GM21825 (cell line): ENCODE measurements at regions not wholly inside any gene's neighbourhood (a gene's known extent, or its start where the extent isn't known, plus 50 kb on each side); places are given as distances from the start of the nearest gene placed in this dataset.
"Not testable (repeated sequence)": the region's sequence is repeated elsewhere in the genome, so short reads cannot be mapped to it uniquely, and the experiment has no call there.

Source experiments
- ATAC-seq: cut with Tn5 transposase; IDR thresholded peaks from one replicate; pipeline ENCODE4 v1.9.1; 2021; ENCODE audit warnings: mild to moderate bottlenecking, moderate library complexity; ENCODE audit not compliant: unreplicated experiment

GRCh38 chr2:61677942-61678341 lies 139.8 kb upstream of the XPO1 start:
- ATAC-seq = no peak

- no peak for ATAC-seq
These were observed 139.2 kb upstream of the XPO1 start for GRCh38 chr2:61677306-61677705.

DNA sequence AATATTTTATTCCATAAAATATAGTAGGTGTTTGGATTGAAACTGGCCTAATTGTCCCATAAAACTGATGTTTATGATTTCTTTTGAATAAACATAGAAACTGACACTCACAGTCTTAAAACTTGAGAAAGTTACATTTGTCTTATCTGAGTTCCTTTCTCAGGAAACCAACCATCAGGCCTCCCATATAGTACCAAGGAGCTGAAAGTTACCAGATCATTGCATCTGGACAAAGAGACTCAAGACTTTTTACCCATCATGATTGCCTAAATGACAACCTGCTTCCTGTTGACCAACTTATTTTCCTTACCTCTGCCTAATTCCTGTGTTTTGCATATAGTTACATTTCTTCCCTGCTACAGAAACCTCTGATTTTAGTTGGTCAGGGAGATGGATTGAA lies 137.0 kb upstream of the XPO1 start:
- no peak for ATAC-seq

GRCh38 chr2:61671561-61672315 lies 133.6 kb upstream of the XPO1 start:
- ATAC-seq = peak; percentile 3

DNA sequence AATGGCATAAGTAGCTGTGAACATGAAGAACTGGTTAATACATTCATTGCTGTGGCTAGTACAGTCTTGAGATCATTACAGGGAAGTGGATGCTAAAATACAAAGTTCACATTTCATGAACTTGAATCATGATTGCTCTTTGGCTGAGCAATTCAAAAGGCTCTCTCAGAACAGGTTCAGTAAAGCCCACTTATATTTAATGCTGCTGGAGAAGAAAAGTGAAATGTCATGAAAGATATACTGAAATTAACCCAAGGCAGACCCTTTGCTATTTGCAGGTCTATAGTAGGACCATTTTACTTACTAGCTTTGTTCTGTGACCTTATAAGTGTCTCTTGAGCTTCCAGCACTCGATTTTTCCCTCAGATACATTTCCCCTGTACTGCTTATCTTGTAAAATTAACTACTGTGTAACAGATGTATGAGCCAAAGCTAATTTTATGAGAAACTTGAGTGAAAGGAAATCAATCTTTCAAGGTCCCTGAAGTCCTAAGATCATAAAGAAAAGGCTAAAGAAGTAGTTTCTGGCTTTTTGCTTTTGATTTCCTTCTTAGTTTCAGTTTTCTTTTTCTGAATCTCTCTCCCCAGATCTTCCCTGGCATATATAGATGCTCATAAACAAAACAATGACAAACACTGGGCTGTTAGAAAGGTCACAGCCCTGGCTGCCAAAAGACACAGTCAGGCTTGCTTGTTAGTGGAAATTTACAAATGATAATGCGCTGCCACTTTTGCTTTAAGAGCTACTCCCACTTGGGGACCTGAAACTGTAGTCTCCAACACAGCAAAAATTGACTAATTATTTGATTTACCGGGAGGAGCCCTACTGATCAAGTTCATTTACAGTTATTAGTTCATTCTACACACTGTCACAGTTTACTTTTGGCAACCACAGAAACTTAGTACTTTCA lies 132.7 kb upstream of the XPO1 start:
- ATAC-seq = peak; percentile 83

DNA sequence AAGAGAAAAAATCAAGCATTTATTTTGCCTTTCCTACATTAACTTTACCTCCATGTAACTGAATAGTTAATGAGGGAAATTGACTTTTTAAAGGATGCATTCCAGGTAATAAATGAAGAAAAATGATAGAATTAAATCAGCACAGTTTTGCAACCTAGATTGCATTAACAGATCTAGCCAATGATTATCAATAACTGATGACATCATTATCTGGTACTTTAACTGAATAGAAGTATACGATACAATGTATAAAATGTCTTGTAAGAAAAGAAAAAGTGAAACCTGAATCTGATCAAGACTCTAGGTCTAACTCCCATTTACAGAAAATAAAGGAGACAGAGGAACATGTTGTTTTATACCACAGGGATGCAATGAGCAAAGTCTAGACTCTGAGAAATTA lies 126.0 kb upstream of the XPO1 start:
- no peak for ATAC-seq

DNA sequence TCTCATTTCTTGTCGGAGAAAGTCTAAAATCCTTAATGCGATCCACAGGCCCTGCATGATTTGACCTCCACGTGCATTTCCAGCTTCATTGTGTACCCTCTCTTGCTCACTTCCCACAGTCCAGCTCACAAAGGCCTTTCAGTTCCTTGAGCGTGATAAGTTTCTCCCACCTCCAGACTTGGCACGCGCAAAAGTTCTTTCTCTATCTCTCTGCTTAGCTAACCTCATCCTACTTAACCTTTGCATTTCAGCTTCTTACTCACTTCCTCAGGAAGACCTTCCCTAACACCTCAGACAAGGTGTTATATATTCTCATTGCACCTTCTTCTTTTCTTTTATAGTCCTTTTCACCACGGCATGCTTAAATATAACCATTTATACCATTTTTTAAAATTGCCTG lies 124.8 kb upstream of the XPO1 start:
- ATAC-seq = no peak

DNA sequence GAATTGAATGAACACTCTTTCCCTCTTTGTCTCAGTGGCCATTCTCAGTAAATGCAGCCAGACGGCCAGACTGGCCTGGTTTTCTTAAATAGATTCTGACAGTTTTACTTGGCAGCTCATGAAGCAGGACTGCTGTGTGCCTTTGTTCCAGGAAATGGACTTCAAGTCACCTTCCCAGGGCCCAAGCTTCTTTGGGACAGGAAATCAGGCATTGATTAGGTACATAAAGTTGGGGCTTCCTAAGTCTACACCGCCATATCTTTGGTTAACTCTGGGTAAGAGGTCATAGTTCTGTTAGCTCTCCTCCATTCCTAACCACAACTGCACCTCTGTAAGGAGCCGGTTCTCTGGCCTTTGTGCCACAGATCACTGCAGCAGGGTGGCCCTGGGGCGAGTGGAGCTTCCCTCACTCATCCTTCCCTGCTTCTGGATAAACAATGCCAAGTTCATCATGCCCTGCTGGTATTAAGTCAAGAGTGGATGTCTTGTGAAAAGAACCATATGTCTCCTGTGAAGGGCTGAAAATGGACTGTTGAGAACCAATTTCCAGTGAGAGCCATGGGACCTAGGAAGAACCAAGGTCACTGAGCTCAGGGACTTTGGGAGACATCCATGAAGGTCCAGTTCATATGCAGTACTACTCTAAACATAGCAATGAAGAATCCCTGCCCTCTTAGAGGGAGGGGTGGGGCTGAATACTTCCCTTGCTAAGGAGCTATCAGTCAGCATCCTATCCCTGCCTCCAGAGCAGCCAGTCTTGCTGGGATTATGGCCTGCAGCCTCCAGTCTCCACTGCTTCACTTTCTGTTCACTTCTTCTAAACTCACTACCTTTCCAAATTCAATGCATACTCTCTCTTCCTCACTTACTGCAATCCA lies 122.6 kb upstream of the XPO1 start:
- ATAC-seq = no peak

- no peak for ATAC-seq
These were observed 121.0 kb upstream of the XPO1 start for GRCh38 chr2:61658841-61659780.

- ATAC-seq = not testable (repeated sequence)
These were observed 111.8 kb upstream of the XPO1 start for GRCh38 chr2:61649946-61650345.

GRCh38 chr2:61649021-61649420 lies 110.9 kb upstream of the XPO1 start:
- ATAC-seq = no peak

GRCh38 chr2:61647044-61647443 lies 108.9 kb upstream of the XPO1 start:
- no peak for ATAC-seq

DNA sequence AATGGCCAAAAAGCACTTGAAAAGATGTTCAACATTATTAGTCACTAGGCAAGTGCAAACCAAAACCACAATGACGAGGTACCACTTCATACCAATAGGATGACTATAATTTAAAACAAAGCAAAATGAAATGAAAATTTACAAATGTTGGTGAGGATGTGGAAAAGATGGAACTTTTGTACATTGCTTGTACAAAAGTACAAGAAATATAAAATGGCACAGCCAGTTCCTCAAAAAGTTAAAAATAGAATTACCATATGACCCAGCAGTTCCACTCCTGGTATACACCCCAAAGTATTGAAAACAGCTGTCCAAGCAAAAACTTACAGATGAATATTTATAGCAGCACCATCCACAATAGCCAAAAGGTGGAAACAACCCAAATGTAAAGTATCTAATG lies 107.8 kb upstream of the XPO1 start:
- no peak for ATAC-seq

GRCh38 chr2:61643153-61643552 lies 105.0 kb upstream of the XPO1 start:
- ATAC-seq = not testable (repeated sequence)

DNA sequence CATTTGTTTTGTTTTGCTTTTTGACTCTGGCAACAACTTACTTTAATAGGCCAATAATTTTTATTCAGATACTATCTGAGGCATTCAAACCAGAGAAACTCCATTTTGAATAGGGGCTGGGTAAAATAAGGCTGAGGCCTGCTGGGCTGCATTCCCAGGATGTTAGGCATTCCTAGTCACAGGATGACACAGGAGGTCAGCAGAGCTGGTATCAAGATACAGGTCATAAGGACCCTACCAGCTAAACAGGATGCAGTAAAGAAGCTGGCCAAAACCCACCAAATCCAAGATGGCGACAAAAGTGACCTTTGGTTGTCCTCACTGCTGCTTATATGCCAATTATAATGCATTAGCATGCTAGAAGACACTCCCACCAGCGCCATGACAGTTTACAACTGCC lies 102.2 kb upstream of the XPO1 start:
- no peak for ATAC-seq

- no peak for ATAC-seq
These were observed 101.6 kb upstream of the XPO1 start for GRCh38 chr2:61639721-61640120.

DNA sequence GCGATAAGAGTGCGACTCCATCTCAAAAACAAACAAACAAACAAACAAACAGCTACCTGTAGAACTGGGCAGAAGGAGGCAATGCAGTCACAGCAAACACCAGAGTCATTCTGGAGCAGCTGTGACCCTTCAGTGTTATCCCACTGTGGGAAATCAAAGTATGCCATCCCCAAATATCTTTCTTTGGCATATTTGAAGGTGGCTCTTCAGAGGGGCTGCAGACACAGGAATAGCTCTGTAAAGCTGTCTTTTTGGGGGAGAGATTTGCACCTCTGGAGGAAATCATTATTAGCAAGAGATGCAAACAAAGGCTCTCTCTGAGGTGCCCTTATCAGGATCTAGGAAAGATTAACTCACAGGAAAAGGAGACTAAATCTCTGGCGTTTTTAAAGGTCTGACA lies 98.5 kb upstream of the XPO1 start:
- ATAC-seq = no peak

GRCh38 chr2:61634512-61634911 lies 96.4 kb upstream of the XPO1 start:
- ATAC-seq = no peak

- no peak for ATAC-seq
These were observed 95.1 kb upstream of the XPO1 start for GRCh38 chr2:61633250-61633649.
